HEK293 (cell line): ENCODE measurements at regions not wholly inside any gene's neighbourhood (a gene's known extent, or its start where the extent isn't known, plus 50 kb on each side); places are given as distances from the start of the nearest gene placed in this dataset.

Source experiments
- ZNF350 ChIP-seq: fragments of 450-650 bp; formaldehyde crosslinking; IDR thresholded peaks from 2 replicates; pipeline ENCODE4 v1.5.0; 2017; ENCODE audit warnings: missing biosample characterization, mild to moderate bottlenecking, missing genetic modification characterization
- ZNF837 ChIP-seq: fragments of 450-650 bp; formaldehyde crosslinking; IDR thresholded peaks from 2 replicates; pipeline ENCODE4 v1.5.1; 2016; ENCODE audit warnings: missing biosample characterization, missing genetic modification characterization
- TF ChIP-seq, protein P1 (sequence below): fragments of 450-650 bp; formaldehyde crosslinking; IDR thresholded peaks from 2 replicates; pipeline ENCODE4 v1.5.1; 2016; ENCODE audit warnings: missing biosample characterization, missing genetic modification characterization

DNA sequence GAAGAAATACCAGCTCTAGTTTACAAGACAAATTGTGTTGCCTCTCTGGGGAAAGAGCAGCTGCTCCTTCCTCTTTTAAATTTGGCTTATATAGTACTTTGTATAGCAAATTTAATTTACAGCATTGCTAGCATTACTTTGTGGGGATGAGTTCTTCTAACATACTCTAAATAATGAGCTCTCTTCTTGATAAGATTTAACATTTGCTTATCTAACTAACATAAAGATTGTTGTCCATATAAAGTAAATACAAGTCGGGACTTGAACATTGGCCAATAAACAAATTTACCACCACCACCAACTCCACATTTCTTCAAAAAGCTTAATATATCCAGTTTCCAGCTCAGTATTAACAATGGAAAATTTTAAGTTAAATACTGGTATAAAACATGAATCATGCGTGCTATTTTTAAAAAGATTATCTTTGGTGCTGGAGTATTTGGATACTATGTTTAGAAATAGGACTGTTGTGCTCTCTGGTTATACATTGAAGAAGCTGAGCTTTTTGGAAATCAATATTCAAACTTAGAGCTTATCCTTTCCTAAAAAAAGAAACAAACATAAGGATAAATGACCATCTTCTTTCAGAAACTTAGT lies 1146.9 kb upstream of the GJE1 start:
- no peak for TF ChIP-seq ZNF837 (tag by site-specific recombination)
- TF ChIP-seq, protein P1, sequence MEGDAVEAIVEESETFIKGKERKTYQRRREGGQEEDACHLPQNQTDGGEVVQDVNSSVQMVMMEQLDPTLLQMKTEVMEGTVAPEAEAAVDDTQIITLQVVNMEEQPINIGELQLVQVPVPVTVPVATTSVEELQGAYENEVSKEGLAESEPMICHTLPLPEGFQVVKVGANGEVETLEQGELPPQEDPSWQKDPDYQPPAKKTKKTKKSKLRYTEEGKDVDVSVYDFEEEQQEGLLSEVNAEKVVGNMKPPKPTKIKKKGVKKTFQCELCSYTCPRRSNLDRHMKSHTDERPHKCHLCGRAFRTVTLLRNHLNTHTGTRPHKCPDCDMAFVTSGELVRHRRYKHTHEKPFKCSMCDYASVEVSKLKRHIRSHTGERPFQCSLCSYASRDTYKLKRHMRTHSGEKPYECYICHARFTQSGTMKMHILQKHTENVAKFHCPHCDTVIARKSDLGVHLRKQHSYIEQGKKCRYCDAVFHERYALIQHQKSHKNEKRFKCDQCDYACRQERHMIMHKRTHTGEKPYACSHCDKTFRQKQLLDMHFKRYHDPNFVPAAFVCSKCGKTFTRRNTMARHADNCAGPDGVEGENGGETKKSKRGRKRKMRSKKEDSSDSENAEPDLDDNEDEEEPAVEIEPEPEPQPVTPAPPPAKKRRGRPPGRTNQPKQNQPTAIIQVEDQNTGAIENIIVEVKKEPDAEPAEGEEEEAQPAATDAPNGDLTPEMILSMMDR (tag by site-specific recombination) = no peak
- no peak for TF ChIP-seq ZNF350 (tag by site-specific recombination)
